Lower leg skin (tissue), 3 donors: ENCODE measurements at regions not wholly inside any gene's neighbourhood (a gene's known extent, or its start where the extent isn't known, plus 50 kb on each side); places are given as distances from the start of the nearest gene placed in this dataset.

Experiments
- POLR2A ChIP-seq, 2 donors: fragments of 450-650 bp; IDR thresholded peaks; one replicate each; pipeline ENCODE4 v1.6.1; 2016 to 2017; ENCODE audit warnings: antibody characterized with exemption in 2 of 2, mild to moderate bottlenecking in 1 of 2, moderate library complexity in 1 of 2
- TF ChIP-seq, protein P1 (sequence below), 3 donors: fragments of 450-650 bp; IDR thresholded peaks; one replicate each; pipeline ENCODE4 v1.5.1; 2016; ENCODE audit warnings: antibody characterized with exemption in 3 of 3, mild to moderate bottlenecking in 3 of 3, moderate library complexity in 2 of 3

- TF ChIP-seq, protein P1, sequence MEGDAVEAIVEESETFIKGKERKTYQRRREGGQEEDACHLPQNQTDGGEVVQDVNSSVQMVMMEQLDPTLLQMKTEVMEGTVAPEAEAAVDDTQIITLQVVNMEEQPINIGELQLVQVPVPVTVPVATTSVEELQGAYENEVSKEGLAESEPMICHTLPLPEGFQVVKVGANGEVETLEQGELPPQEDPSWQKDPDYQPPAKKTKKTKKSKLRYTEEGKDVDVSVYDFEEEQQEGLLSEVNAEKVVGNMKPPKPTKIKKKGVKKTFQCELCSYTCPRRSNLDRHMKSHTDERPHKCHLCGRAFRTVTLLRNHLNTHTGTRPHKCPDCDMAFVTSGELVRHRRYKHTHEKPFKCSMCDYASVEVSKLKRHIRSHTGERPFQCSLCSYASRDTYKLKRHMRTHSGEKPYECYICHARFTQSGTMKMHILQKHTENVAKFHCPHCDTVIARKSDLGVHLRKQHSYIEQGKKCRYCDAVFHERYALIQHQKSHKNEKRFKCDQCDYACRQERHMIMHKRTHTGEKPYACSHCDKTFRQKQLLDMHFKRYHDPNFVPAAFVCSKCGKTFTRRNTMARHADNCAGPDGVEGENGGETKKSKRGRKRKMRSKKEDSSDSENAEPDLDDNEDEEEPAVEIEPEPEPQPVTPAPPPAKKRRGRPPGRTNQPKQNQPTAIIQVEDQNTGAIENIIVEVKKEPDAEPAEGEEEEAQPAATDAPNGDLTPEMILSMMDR (IDR thresholded peaks at IDR 0.05) = no peak
- no peak for TF ChIP-seq POLR2A (IDR thresholded peaks at IDR 0.05)
Measured at GRCh38 chr4:41443340-41444079, 94.4 kb upstream of the LIMCH1 start.
